ENCODE measurements at regions not wholly inside any gene's neighbourhood (a gene's known extent, or its start where the extent isn't known, plus 50 kb on each side); places are given as distances from the start of the nearest gene placed in this dataset.

DNA sequence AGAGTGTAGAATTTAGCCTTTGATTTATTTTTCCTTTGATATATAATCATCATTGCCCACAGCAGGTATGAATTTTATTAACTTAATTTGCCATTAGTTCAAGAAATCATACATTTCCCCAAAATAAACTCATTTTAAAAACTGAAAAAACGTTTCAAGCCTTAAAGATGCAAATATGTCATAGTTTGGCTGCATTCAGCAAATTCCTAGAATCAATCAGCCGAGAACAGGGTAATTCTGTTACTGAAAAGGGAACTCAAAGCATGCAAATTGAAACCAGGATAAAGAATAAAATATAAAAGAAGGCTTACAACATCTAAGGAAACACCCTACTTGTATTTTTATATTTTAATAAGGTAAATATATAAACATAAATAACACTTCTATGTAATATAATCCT is 233.8 kb upstream of the PRKCQ start:
- Mint-ChIP-seq H3K36me3 (ENCODE audit: insufficient read depth in 1 of 3, low read depth in 3 of 3) (peaks cover 19 to 40% (median 29%) of the 10 kb centered on the region in 3 experiments), H3K9me3 (peaks cover 23 to 24% of the 10 kb centered on the region in 2 experiments), H3K27me3 (ENCODE audit: low read depth) (peaks cover 1% of the 10 kb centered on the region; the same call in 1 of the 2 replicates), H3K4me3 (no peak overlapping the region), H3K4me1 (peaks cover 21 to 41% of the 10 kb centered on the region in 2 experiments), H3K27ac (no peak overlapping the region)
- Histone ChIP-seq H3K4me2 (ENCODE audit: insufficient read depth, insufficient read length, low read length) (no peak overlapping the region), H3K4ac (ENCODE audit: low read depth, low read length) (no peak overlapping the region), H2BK12ac (ENCODE audit: insufficient read length, low read depth, low read length) (no peak overlapping the region), H3K56ac (ENCODE audit: insufficient read length, low read depth, low read length) (no peak overlapping the region), H4K20me1 (ENCODE audit: control insufficient read depth, insufficient read depth, insufficient read length) (no peaks in the 10 kb centered on the region), H3K27me3 (ENCODE audit: insufficient read depth, low read length) (no peaks in the 10 kb centered on the region), H3K9ac (ENCODE audit: extremely low read depth, insufficient read length, low read length) (no peak overlapping the region), H2AK5ac (ENCODE audit: insufficient read length, low read length) (no peak overlapping the region), H4K8ac (replicated peaks; ENCODE audit: insufficient read length, low read depth, low read length) (no peak overlapping the region), H4K5ac (ENCODE audit: insufficient read length, low read depth, low read length) (no peak overlapping the region), H3K23ac (ENCODE audit: insufficient read length, low read depth, low read length) (no peak overlapping the region), H3K18ac (ENCODE audit: insufficient read length, low read depth, low read length) (no peak overlapping the region), H3K79me1 (ENCODE audit: insufficient read depth, low read depth, low read length, poor library complexity, severe bottlenecking) (no peaks in the 10 kb centered on the region), H3K79me2 (ENCODE audit: insufficient read depth, low read length) (peaks cover 2% of the 10 kb centered on the region; the same call in 1 of the 2 replicates), H2BK120ac (ENCODE audit: low read depth, low read length, poor library complexity, severe bottlenecking) (no peak overlapping the region), H3K27ac (ENCODE audit: insufficient read length, low read depth, low read length) (no peak overlapping the region), H4K91ac (ENCODE audit: insufficient read length, low read depth, low read length) (no peak overlapping the region), H2BK20ac (ENCODE audit: low read depth, low read length, poor library complexity, severe bottlenecking) (no peak overlapping the region), H3K14ac (ENCODE audit: insufficient read depth, low read length) (no peak overlapping the region), H2BK5ac (ENCODE audit: insufficient read length, low read length) (no peak overlapping the region), H3T11ph (ENCODE audit: low read length) (no peak overlapping the region), H2BK15ac (ENCODE audit: low read depth, low read length) (no peak overlapping the region), H3K9me3 (ENCODE audit: control insufficient read depth, low read depth, low read length) (peaks cover 16% of the 10 kb centered on the region), H2AFZ (ENCODE audit: low read length) (no peak overlapping the region), H3K23me2 (ENCODE audit: insufficient read length, low read depth, low read length, poor library complexity, severe bottlenecking) (no peaks in the 10 kb centered on the region), H3K4me1 (ENCODE audit: insufficient read depth, low read length) (peaks cover 7% of the 10 kb centered on the region)
- no peak for DNase-seq
- WGBS (ENCODE audit: extremely low coverage, insufficient read length, low lambda C conversion rate): no CpG with 5 or more reads among the region's 2 CpGs
- TF ChIP-seq, protein P1, sequence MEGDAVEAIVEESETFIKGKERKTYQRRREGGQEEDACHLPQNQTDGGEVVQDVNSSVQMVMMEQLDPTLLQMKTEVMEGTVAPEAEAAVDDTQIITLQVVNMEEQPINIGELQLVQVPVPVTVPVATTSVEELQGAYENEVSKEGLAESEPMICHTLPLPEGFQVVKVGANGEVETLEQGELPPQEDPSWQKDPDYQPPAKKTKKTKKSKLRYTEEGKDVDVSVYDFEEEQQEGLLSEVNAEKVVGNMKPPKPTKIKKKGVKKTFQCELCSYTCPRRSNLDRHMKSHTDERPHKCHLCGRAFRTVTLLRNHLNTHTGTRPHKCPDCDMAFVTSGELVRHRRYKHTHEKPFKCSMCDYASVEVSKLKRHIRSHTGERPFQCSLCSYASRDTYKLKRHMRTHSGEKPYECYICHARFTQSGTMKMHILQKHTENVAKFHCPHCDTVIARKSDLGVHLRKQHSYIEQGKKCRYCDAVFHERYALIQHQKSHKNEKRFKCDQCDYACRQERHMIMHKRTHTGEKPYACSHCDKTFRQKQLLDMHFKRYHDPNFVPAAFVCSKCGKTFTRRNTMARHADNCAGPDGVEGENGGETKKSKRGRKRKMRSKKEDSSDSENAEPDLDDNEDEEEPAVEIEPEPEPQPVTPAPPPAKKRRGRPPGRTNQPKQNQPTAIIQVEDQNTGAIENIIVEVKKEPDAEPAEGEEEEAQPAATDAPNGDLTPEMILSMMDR (conservative IDR thresholded peaks at IDR 0.05): no peak

All from H9 (cell line).